NCI-H2107 (cell line): ENCODE measurements at regions not wholly inside any gene's neighbourhood (a gene's known extent, or its start where the extent isn't known, plus 50 kb on each side); places are given as distances from the start of the nearest gene placed in this dataset.

ENCODE experiments used
- DNase-seq: peaks from one replicate; lab custom pipeline; 2025; lab: John Stamatoyannopoulos, UW

- DNase-seq: peak; percentile 17
Observed at GRCh38 chr6:134739299-134740026, 210.4 kb downstream of the ALDH8A1 start.

GRCh38 chr6:134738211-134738885 lies 211.6 kb downstream of the ALDH8A1 start:
- DNase-seq: no peak

GRCh38 chr6:134735461-134735860 lies 214.4 kb downstream of the ALDH8A1 start:
- no peak for DNase-seq

- no peak for DNase-seq
Observed at GRCh38 chr6:134734312-134734869, 215.5 kb downstream of the ALDH8A1 start.

GRCh38 chr6:134733801-134734200 lies 216.1 kb downstream of the ALDH8A1 start:
- no peak for DNase-seq

GRCh38 chr6:134732763-134733162 lies 217.1 kb downstream of the ALDH8A1 start:
- DNase-seq: no peak

GRCh38 chr6:134731615-134732014 lies 218.3 kb downstream of the ALDH8A1 start:
- DNase-seq: no peak

- DNase-seq: no peak
Observed at GRCh38 chr6:134730013-134730412, 219.9 kb downstream of the ALDH8A1 start.

GRCh38 chr6:134729561-134729960 lies 220.3 kb downstream of the ALDH8A1 start:
- DNase-seq: no peak

- no peak for DNase-seq
Observed at GRCh38 chr6:134727081-134727480, 222.8 kb downstream of the ALDH8A1 start.

GRCh38 chr6:134725590-134725989 lies 224.3 kb downstream of the ALDH8A1 start:
- DNase-seq: no peak

GRCh38 chr6:134724771-134725340 lies 225.0 kb downstream of the ALDH8A1 start:
- DNase-seq: no peak

GRCh38 chr6:134723081-134723871 lies 226.6 kb downstream of the ALDH8A1 start:
- no peak for DNase-seq

- no peak for DNase-seq
Observed at GRCh38 chr6:134722200-134722870, 227.6 kb downstream of the ALDH8A1 start.

- DNase-seq: no peak
Observed at GRCh38 chr6:134721060-134721405, 228.9 kb downstream of the ALDH8A1 start.

GRCh38 chr6:134720353-134721059 lies 229.4 kb downstream of the ALDH8A1 start:
- DNase-seq: no peak

GRCh38 chr6:134719911-134720310 lies 230.0 kb downstream of the ALDH8A1 start:
- DNase-seq: no peak

GRCh38 chr6:134719286-134719685 lies 230.6 kb downstream of the ALDH8A1 start:
- DNase-seq: no peak

- DNase-seq: no peak
Observed at GRCh38 chr6:134714679-134715078, 235.2 kb downstream of the ALDH8A1 start.

- no peak for DNase-seq
Observed at GRCh38 chr6:134714113-134714512, 235.8 kb downstream of the ALDH8A1 start.

GRCh38 chr6:134712311-134712710 lies 237.6 kb downstream of the ALDH8A1 start:
- no peak for DNase-seq
